ENCODE measurements at regions not wholly inside any gene's neighbourhood (a gene's known extent, or its start where the extent isn't known, plus 50 kb on each side); places are given as distances from the start of the nearest gene placed in this dataset.
A peak's percentile ranks its signal among the peaks of the same experiment; 100 is the strongest.

- no peak overlapping the region for H2AFZ ChIP-seq (ENCODE audit: low read depth, low read length)
- H3K36me3 ChIP-seq (ENCODE audit: insufficient read depth, low read length), result no peaks in the 10 kb centered on the region
- no peak overlapping the region for H3K27ac ChIP-seq (ENCODE audit: low read length)
- no peaks in the 10 kb centered on the region for H3K9me2 ChIP-seq (ENCODE audit: insufficient read depth, low read length)
- no peak overlapping the region for H3K4me2 ChIP-seq (ENCODE audit: low read length)
- no peak overlapping the region for H3K9ac ChIP-seq (ENCODE audit: low read length)
- H3K4me3 ChIP-seq (ENCODE audit: low read length), result no peak overlapping the region
- H3K79me2 ChIP-seq (replicated peaks; ENCODE audit: insufficient read depth, low read length), result no peaks in the 10 kb centered on the region
- no peaks in the 10 kb centered on the region for H4K20me1 ChIP-seq (ENCODE audit: insufficient read depth)
- no peaks in the 10 kb centered on the region for H3K9me3 ChIP-seq (ENCODE audit: low read length)
- no peaks in the 10 kb centered on the region for H3F3A ChIP-seq (ENCODE audit: insufficient read depth, low read length, poor library complexity, severe bottlenecking)
- H3K27me3 ChIP-seq (ENCODE audit: insufficient read depth, low read depth, low read length), result no peaks in the 10 kb centered on the region
- no peak for TF ChIP-seq CTCF (IDR thresholded peaks at IDR 0.05; ENCODE audit: poor library complexity, severe bottlenecking)
- no peak for TF ChIP-seq SMC3 (conservative IDR thresholded peaks at IDR 0.05; ENCODE audit: poor library complexity)
- no peak for TF ChIP-seq EZH2 (IDR thresholded peaks at IDR 0.05; ENCODE audit: borderline replicate concordance, insufficient read depth, low read length, poor library complexity, severe bottlenecking)
- TF ChIP-seq REST (IDR thresholded peaks at IDR 0.05; ENCODE audit: borderline replicate concordance), result no peak
- TF ChIP-seq MXI1 (conservative IDR thresholded peaks at IDR 0.05; ENCODE audit: poor library complexity, severe bottlenecking), result no peak
- no peak for TF ChIP-seq EP300 (conservative IDR thresholded peaks at IDR 0.05; ENCODE audit: poor library complexity, severe bottlenecking)
- TF ChIP-seq TAF1 (IDR thresholded peaks at IDR 0.05; ENCODE audit: low read depth), result no peak
- TF ChIP-seq RAD21 (conservative IDR thresholded peaks at IDR 0.05), result no peak
- TF ChIP-seq POLR2AphosphoS5 (IDR thresholded peaks at IDR 0.05), result no peak
Observed at GRCh38 chr12:87836190-87836589, 193.0 kb downstream of the C12orf50 start.

GRCh38 chr12:87828382-87828973 is 200.7 kb downstream of the C12orf50 start:
- Histone ChIP-seq H3K9me3 (ENCODE audit: low read length) (no peaks in the 10 kb centered on the region), H2AFZ (ENCODE audit: low read depth, low read length) (no peak overlapping the region), H3K9ac (ENCODE audit: low read length) (no peak overlapping the region), H4K20me1 (ENCODE audit: insufficient read depth) (no peaks in the 10 kb centered on the region), H3K4me2 (ENCODE audit: low read length) (peak overlapping the region; percentile 11), H3K9me2 (ENCODE audit: insufficient read depth, low read length) (no peaks in the 10 kb centered on the region), H3K27me3 (ENCODE audit: insufficient read depth, low read depth, low read length) (no peaks in the 10 kb centered on the region), H3F3A (ENCODE audit: insufficient read depth, low read length, poor library complexity, severe bottlenecking) (no peaks in the 10 kb centered on the region), H3K4me3 (ENCODE audit: low read length) (peak overlapping the region; percentile 4), H3K79me2 (replicated peaks; ENCODE audit: insufficient read depth, low read length) (no peaks in the 10 kb centered on the region), H3K27ac (ENCODE audit: low read length) (peak overlapping the region; percentile 36), H3K36me3 (ENCODE audit: insufficient read depth, low read length) (no peaks in the 10 kb centered on the region)
- TF ChIP-seq RAD21 (conservative IDR thresholded peaks at IDR 0.05), result peak; percentile 14
- no peak for TF ChIP-seq EP300 (conservative IDR thresholded peaks at IDR 0.05; ENCODE audit: poor library complexity, severe bottlenecking)
- peak; percentile 98 for TF ChIP-seq REST (IDR thresholded peaks at IDR 0.05; ENCODE audit: borderline replicate concordance)
- TF ChIP-seq POLR2AphosphoS5 (IDR thresholded peaks at IDR 0.05), result peak; percentile 51

Data from neural cell (in vitro differentiated cells).